ENCODE measurements at regions not wholly inside any gene's neighbourhood (a gene's known extent, or its start where the extent isn't known, plus 50 kb on each side); places are given as distances from the start of the nearest gene placed in this dataset.
A peak's percentile ranks its signal among the peaks of the same experiment; 100 is the strongest.

GRCh38 chr10:2871673-2872219 is 195.6 kb upstream of the PFKP start:
- Histone ChIP-seq H3K36me3 (no peaks in the 10 kb centered on the region), H3K27me3 (no peaks in the 10 kb centered on the region), H3K9me3 (ENCODE audit: low read depth) (no peaks in the 10 kb centered on the region), H3K4me1 (ENCODE audit: low read depth) (no peaks in the 10 kb centered on the region), H3K27ac (no peak overlapping the region), H3K4me3 (no peak overlapping the region)
- no peak for DNase-seq (ENCODE audit: low read depth in 1 of 2, low spot score in 1 of 2)
- no peak for TF ChIP-seq CTCF (IDR thresholded peaks at IDR 0.05; ENCODE audit: low read depth, low read length)

GRCh38 chr10:2870654-2871053 is 196.7 kb upstream of the PFKP start:
- Histone ChIP-seq H3K36me3 (no peaks in the 10 kb centered on the region), H3K9me3 (ENCODE audit: low read depth) (no peaks in the 10 kb centered on the region), H3K27ac (no peak overlapping the region), H3K27me3 (no peaks in the 10 kb centered on the region), H3K4me1 (ENCODE audit: low read depth) (no peaks in the 10 kb centered on the region), H3K4me3 (no peak overlapping the region)
- TF ChIP-seq CTCF (IDR thresholded peaks at IDR 0.05; ENCODE audit: low read depth, low read length), result no peak
- DNase-seq (ENCODE audit: low read depth in 1 of 2, low spot score in 1 of 2), result no peak

- Histone ChIP-seq H3K27ac (no peak overlapping the region), H3K4me3 (no peak overlapping the region), H3K4me1 (ENCODE audit: low read depth) (no peaks in the 10 kb centered on the region), H3K27me3 (no peaks in the 10 kb centered on the region), H3K36me3 (no peaks in the 10 kb centered on the region), H3K9me3 (ENCODE audit: low read depth) (no peaks in the 10 kb centered on the region)
- TF ChIP-seq CTCF (IDR thresholded peaks at IDR 0.05; ENCODE audit: low read depth, low read length), result no peak
- peak in 1 of 2 donors; percentile 50 for DNase-seq (ENCODE audit: low read depth in 1 of 2, low spot score in 1 of 2)
Measured at GRCh38 chr10:2867788-2868299, 199.5 kb upstream of the PFKP start.

- no peak for DNase-seq (ENCODE audit: low read depth in 1 of 2, low spot score in 1 of 2)
Measured at GRCh38 chr10:2866569-2866968, 200.8 kb upstream of the PFKP start.

GRCh38 chr10:2861632-2862210 is 205.6 kb upstream of the PFKP start:
- TF ChIP-seq CTCF (IDR thresholded peaks at IDR 0.05; ENCODE audit: low read depth, low read length), result no peak
- DNase-seq (ENCODE audit: low read depth in 1 of 2, low spot score in 1 of 2), result peak in 1 of 2 donors; percentile 13
- Histone ChIP-seq H3K27ac (no peak overlapping the region), H3K9me3 (ENCODE audit: low read depth) (no peaks in the 10 kb centered on the region), H3K27me3 (no peaks in the 10 kb centered on the region), H3K4me3 (no peak overlapping the region), H3K4me1 (ENCODE audit: low read depth) (peaks cover 15% of the 10 kb centered on the region), H3K36me3 (no peaks in the 10 kb centered on the region)

More at GRCh38 chr10:2866569-2866968, 200.8 kb upstream of the PFKP start:
- no peaks in the 10 kb centered on the region for H3K9me3 ChIP-seq (ENCODE audit: low read depth)
- no peak overlapping the region for H3K27ac ChIP-seq
- TF ChIP-seq CTCF (IDR thresholded peaks at IDR 0.05; ENCODE audit: low read depth, low read length), result no peak
- no peaks in the 10 kb centered on the region for H3K27me3 ChIP-seq
- H3K36me3 ChIP-seq, result no peaks in the 10 kb centered on the region
- peaks cover 12% of the 10 kb centered on the region for H3K4me1 ChIP-seq (ENCODE audit: low read depth)
- H3K4me3 ChIP-seq, result no peak overlapping the region

All from cardiac muscle cell (in vitro differentiated cells and primary cell).